ENCODE measurements at regions not wholly inside any gene's neighbourhood (a gene's known extent, or its start where the extent isn't known, plus 50 kb on each side); places are given as distances from the start of the nearest gene placed in this dataset.
A peak's percentile ranks its signal among the peaks of the same experiment; 100 is the strongest.

DNA sequence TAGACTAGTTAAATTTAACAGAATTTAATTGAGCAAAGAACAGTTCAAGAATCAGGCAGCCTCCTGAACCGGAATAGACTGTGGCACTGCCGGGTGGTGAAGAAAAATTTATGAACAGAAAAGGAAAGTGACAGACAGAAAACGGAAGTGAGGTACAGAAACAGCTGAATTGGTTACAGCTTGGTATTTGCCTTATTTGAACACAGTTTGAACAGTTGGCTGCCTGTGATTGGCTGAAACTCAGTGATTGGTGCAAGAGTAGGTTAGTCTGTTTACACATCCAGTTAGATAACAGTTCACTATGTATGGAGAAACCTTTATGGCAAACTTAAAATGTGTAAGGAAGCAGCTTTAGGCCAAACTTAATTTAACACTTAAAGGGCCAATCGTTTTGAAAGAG, 116.0 kb upstream of the CITED2 start (continued):
- TF ChIP-seq EGR1 (conservative IDR thresholded peaks at IDR 0.05) (no peak), RCOR1 (IDR thresholded peaks at IDR 0.05; ENCODE audit: borderline replicate concordance in 1 of 2, low read depth in 2 of 2, low read length in 2 of 2) (peak in 1 of 2 experiments; percentile 25; a peak in 1 of 4 replicates), CBFB (CRISPR knock-in tag; IDR thresholded peaks at IDR 0.05) (no peak), ETV1 (tag; conservative IDR thresholded peaks at IDR 0.05; ENCODE audit: low read depth) (no peak), SRF (CRISPR knock-in tag; IDR thresholded peaks at IDR 0.05) (peak in 1 of 2 experiments; percentile 81; a peak in 2 of 4 replicates), SMARCA5 (IDR thresholded peaks at IDR 0.05) (no peak), MAFG (tag; conservative IDR thresholded peaks at IDR 0.05) (no peak), PCBP2 (IDR thresholded peaks at IDR 0.05; ENCODE audit: low read depth, low read length, poor library complexity, severe bottlenecking) (no peak), ETS2 (tag; IDR thresholded peaks at IDR 0.05; ENCODE audit: borderline replicate concordance, poor library complexity, severe bottlenecking) (no peak), ZNF282 (CRISPR knock-in tag; IDR thresholded peaks at IDR 0.05) (no peak), ZNF586 (CRISPR knock-in tag; conservative IDR thresholded peaks at IDR 0.05) (no peak), CEBPB (tag; IDR thresholded peaks at IDR 0.05) (peak; percentile 57), FOXK2 (conservative IDR thresholded peaks at IDR 0.05 in 1 of 2, IDR thresholded peaks at IDR 0.05 in 1 of 2; ENCODE audit: low read depth in 2 of 2) (no peak), GABPA (tag; conservative IDR thresholded peaks at IDR 0.05; ENCODE audit: low read depth) (peak; percentile 65), GABPB1 (CRISPR knock-in tag; IDR thresholded peaks at IDR 0.05) (0 out of 2 replicates have a peak, but pooled peaks have one; percentile 39), ZNF197 (CRISPR knock-in tag; IDR thresholded peaks at IDR 0.05; ENCODE audit: low read depth) (no peak), PRPF4 (IDR thresholded peaks at IDR 0.05; ENCODE audit: insufficient read depth, low read depth, low read length, poor library complexity, severe bottlenecking) (no peak), TCFL5 (CRISPR knock-in tag; conservative IDR thresholded peaks at IDR 0.05) (no peak)
- TF ChIP-seq, protein P1, sequence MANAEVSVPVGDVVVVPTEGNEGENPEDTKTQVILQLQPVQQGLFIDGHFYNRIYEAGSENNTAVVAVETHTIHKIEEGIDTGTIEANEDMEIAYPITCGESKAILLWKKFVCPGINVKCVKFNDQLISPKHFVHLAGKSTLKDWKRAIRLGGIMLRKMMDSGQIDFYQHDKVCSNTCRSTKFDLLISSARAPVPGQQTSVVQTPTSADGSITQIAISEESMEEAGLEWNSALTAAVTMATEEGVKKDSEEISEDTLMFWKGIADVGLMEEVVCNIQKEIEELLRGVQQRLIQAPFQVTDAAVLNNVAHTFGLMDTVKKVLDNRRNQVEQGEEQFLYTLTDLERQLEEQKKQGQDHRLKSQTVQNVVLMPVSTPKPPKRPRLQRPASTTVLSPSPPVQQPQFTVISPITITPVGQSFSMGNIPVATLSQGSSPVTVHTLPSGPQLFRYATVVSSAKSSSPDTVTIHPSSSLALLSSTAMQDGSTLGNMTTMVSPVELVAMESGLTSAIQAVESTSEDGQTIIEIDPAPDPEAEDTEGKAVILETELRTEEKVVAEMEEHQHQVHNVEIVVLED (CRISPR knock-in tag; IDR thresholded peaks at IDR 0.05) = no peak
- TF ChIP-seq, protein P2, sequence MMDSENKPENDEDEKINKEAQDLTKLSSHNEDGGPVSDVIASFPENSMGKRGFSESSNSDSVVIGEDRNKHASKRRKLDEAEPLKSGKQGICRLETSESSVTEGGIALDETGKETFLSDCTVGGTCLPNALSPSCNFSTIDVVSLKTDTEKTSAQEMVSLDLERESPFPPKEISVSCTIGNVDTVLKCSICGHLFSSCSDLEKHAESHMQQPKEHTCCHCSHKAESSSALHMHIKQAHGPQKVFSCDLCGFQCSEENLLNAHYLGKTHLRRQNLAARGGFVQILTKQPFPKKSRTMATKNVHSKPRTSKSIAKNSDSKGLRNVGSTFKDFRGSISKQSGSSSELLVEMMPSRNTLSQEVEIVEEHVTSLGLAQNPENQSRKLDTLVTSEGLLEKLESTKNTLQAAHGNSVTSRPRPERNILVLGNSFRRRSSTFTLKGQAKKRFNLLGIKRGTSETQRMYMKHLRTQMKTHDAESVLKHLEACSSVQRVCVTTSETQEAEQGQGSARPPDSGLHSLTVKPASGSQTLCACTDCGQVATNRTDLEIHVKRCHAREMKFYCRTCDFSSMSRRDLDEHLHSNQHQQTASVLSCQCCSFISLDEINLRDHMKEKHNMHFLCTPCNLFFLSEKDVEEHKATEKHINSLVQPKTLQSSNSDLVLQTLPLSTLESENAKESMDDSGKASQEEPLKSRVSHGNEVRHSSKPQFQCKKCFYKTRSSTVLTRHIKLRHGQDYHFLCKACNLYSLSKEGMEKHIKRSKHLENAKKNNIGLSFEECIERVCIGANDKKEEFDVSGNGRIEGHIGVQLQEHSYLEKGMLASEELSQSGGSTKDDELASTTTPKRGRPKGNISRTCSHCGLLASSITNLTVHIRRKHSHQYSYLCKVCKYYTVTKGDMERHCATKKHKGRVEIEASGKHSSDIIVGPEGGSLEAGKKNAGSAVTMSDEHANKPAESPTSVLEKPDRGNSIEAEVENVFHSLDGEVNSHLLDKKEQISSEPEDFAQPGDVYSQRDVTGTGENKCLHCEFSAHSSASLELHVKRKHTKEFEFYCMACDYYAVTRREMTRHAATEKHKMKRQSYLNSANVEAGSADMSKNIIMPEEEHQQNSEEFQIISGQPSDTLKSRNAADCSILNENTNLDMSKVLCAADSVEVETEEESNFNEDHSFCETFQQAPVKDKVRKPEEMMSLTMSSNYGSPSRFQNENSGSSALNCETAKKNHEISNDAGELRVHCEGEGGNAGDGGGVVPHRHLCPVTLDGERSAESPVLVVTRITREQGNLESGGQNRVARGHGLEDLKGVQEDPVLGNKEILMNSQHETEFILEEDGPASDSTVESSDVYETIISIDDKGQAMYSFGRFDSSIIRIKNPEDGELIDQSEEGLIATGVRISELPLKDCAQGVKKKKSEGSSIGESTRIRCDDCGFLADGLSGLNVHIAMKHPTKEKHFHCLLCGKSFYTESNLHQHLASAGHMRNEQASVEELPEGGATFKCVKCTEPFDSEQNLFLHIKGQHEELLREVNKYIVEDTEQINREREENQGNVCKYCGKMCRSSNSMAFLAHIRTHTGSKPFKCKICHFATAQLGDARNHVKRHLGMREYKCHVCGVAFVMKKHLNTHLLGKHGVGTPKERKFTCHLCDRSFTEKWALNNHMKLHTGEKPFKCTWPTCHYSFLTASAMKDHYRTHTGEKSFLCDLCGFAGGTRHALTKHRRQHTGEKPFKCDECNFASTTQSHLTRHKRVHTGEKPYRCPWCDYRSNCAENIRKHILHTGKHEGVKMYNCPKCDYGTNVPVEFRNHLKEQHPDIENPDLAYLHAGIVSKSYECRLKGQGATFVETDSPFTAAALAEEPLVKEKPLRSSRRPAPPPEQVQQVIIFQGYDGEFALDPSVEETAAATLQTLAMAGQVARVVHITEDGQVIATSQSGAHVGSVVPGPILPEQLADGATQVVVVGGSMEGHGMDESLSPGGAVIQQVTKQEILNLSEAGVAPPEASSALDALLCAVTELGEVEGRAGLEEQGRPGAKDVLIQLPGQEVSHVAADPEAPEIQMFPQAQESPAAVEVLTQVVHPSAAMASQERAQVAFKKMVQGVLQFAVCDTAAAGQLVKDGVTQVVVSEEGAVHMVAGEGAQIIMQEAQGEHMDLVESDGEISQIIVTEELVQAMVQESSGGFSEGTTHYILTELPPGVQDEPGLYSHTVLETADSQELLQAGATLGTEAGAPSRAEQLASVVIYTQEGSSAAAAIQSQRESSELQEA (IDR thresholded peaks at IDR 0.05; ENCODE audit: low read depth) = peak; percentile 79; the same call in 1 of the 2 replicates

Data from K562 (cell line).